ENCODE measurements at regions not wholly inside any gene's neighbourhood (a gene's known extent, or its start where the extent isn't known, plus 50 kb on each side); places are given as distances from the start of the nearest gene placed in this dataset.

DNA sequence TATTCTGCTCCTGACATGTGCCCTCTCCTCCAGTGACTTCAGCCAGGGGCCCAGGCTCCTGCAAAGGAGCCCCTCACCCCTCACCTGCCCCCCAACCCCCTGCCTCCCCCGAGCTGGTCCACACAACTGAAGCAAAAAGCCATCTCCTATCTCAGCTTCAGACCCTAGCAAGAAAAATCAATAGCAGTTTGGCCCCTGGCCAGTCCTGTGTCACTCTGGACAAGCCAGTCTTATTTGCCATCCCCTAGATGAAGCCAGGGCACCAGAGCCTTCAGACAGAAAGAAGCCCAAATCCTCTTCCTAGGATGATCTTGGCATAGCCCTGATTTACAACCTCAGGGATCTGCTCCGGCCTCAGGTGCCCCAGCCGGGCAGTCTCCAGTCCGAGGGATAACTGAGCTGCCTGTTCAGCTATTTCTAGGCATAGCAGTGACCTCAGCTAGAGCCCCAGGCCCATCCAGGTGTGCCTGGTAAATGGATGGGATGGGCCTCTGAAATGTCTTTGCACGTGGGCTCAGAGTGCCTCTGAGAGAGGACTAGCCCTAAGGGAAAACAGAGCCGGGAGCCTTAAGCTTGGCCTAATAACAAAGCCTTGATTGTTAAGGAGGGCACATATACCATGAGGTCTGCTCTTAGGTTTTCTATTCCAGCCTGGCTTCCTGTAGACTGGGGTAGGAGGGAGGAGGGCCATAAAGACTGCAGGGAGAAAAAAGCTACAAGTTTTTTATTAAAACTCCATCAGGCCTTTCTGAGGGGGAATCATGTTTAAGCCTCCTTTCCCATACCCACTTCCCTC, 242.0 kb downstream of the SHQ1 start:
- Histone ChIP-seq H3K4me1 (peaks cover 12% of the 10 kb centered on the region), H3K36me3 (no peaks in the 10 kb centered on the region), H3K4me3 (ENCODE audit: low read depth, low read length) (no peak overlapping the region), H3K27me3 (no peaks in the 10 kb centered on the region), H3K9me3 (no peaks in the 10 kb centered on the region; the same call in 1 of the 2 replicates)
- peak; percentile 80 for DNase-seq
- TF ChIP-seq, protein P1, sequence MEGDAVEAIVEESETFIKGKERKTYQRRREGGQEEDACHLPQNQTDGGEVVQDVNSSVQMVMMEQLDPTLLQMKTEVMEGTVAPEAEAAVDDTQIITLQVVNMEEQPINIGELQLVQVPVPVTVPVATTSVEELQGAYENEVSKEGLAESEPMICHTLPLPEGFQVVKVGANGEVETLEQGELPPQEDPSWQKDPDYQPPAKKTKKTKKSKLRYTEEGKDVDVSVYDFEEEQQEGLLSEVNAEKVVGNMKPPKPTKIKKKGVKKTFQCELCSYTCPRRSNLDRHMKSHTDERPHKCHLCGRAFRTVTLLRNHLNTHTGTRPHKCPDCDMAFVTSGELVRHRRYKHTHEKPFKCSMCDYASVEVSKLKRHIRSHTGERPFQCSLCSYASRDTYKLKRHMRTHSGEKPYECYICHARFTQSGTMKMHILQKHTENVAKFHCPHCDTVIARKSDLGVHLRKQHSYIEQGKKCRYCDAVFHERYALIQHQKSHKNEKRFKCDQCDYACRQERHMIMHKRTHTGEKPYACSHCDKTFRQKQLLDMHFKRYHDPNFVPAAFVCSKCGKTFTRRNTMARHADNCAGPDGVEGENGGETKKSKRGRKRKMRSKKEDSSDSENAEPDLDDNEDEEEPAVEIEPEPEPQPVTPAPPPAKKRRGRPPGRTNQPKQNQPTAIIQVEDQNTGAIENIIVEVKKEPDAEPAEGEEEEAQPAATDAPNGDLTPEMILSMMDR (IDR thresholded peaks at IDR 0.05; ENCODE audit: low read depth, low read length), result no peak

DNA sequence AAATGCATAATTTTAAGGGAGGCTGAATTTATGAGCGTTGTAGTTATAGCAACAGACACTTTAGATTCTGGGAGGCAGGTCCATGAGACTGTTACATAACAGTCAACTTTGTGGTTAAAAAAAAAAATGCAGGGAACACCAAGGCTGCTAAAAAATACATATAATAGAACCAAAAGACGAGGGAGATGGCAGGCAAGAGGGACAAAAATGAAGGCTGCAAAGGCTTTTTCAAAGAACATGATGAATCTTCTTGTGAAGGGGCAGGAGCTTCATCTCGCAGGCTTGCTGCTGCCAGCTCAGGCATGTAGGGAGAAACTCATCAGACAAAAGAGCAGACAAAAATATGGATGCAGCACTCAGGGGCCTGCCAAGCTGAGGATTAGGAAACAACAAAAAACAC, 243.9 kb downstream of the SHQ1 start:
- Histone ChIP-seq H3K4me3 (ENCODE audit: low read depth, low read length) (no peak overlapping the region), H3K4me1 (peaks cover 12% of the 10 kb centered on the region), H3K27me3 (no peaks in the 10 kb centered on the region), H3K36me3 (no peaks in the 10 kb centered on the region), H3K9me3 (no peaks in the 10 kb centered on the region; the same call in 1 of the 2 replicates)
- DNase-seq, result no peak
- TF ChIP-seq, protein P1 (IDR thresholded peaks at IDR 0.05; ENCODE audit: low read depth, low read length), result no peak

DNA sequence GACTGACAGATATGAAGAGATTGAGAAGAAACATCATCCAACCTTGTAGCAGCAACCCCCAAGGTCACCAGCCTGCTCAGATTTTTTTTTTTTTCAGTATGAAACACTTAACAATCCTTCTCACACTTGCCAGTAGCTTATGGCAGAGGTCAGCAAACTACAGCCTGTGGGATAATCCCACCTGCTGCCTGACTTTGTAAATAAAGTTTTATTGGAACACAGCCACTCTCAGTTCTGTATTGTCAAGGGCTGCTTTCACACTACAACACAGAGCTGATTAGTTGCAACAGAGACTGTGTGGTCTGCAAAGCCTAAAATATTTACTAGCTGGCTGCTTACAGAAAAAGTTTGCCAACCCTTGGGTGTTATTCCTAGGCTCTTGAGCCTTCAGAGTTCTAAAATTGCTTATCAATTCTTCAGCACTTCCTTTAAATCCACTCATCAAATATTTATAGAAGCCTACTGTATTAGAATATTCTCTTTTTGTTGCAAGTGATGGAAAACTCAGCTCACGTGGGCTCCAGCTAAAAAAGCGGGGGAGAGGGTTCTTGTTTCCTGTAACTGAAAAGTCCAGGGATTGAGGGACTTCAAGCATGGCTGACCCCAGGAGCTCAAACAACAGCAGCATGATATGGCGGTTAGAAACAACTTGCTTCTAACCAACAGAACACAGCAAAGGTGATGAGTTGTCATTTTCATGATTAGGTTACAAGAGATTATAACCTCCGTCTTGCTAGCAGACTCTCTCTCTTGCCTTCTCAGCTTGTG, 246.1 kb downstream of the SHQ1 start:
- no peaks in the 10 kb centered on the region for H3K36me3 ChIP-seq
- TF ChIP-seq, protein P1 (IDR thresholded peaks at IDR 0.05; ENCODE audit: low read depth, low read length), result no peak
- DNase-seq, result no peak
- H3K4me1 ChIP-seq, result peaks cover 20% of the 10 kb centered on the region
- no peaks in the 10 kb centered on the region for H3K9me3 ChIP-seq
- no peak overlapping the region for H3K4me3 ChIP-seq (ENCODE audit: low read depth, low read length)
- no peaks in the 10 kb centered on the region for H3K27me3 ChIP-seq

DNA sequence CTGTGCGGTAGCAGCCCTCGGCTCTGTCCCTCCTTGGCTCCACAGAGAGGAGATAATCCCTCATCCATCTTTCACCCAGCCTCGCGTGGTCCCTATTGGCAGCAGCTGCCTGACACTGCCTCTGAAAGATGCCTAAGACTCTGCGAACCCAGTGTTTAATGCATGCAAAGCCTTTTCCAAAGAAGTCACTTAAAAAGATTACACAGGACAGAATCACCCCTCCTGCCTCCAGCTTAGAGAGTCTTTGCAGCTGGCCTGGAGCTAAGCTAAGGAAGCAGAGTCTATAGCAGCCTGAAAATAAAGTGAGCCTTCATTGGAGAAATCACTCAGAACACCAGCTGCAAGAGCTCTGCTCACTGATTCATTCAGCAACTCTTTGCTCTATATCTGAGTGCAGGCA, 247.2 kb downstream of the SHQ1 start:
- DNase-seq, result no peak
- Histone ChIP-seq H3K4me3 (ENCODE audit: low read depth, low read length) (no peak overlapping the region), H3K9me3 (no peaks in the 10 kb centered on the region), H3K27me3 (no peaks in the 10 kb centered on the region), H3K4me1 (peaks cover 22% of the 10 kb centered on the region), H3K36me3 (no peaks in the 10 kb centered on the region)
- TF ChIP-seq, protein P1 (IDR thresholded peaks at IDR 0.05; ENCODE audit: low read depth, low read length), result no peak

DNA sequence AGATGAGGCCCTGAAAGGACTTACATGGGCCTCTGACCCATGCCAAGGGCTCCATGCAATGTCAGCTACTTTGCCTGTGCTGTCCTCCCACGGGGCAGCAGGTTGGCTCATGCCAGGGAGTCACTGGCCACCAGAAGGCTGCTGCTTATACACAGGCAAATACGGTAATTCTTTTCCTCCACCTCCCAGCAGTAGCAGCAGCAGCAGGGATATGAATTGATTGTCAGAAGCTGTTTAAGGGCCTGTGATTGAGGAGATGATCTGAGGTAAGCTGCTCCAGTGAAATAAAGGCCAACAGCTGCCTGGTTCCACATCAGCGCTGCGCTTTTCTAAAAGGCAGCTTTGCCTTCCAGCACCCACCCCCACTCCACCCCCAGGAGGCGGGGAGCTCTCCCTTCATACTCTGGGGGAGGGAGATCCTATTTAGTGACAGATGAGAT, 250.5 kb downstream of the SHQ1 start:
- Histone ChIP-seq H3K27me3 (no peaks in the 10 kb centered on the region), H3K36me3 (no peaks in the 10 kb centered on the region), H3K4me3 (ENCODE audit: low read depth, low read length) (peak overlapping the region; percentile 15; the same call in 1 of the 2 replicates), H3K4me1 (peaks cover 22% of the 10 kb centered on the region), H3K9me3 (no peaks in the 10 kb centered on the region)
- peak; percentile 63 for DNase-seq
- TF ChIP-seq, protein P1 (IDR thresholded peaks at IDR 0.05; ENCODE audit: low read depth, low read length), result no peak

DNA sequence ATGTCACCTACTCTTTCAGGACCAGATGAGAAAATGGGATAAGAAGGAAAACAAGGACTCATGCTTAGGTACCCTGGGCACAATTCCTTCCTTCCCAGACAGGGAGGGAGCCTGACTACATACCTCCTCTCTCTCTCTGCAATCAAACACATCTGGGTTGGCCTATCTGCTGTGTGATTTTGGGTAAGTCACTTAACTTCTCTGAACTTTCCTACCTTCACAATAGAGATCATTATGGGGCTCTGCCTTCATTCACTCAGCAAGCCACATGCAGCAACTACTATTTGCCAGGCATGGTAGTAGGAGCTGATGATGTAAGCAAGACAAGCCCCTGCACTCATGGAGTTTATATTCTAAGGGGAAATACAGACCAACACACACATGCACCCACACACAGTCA, 251.2 kb downstream of the SHQ1 start:
- Histone ChIP-seq H3K4me1 (peaks cover 25% of the 10 kb centered on the region), H3K27me3 (no peaks in the 10 kb centered on the region), H3K9me3 (no peaks in the 10 kb centered on the region), H3K36me3 (no peaks in the 10 kb centered on the region), H3K4me3 (ENCODE audit: low read depth, low read length) (no peak overlapping the region)
- no peak for DNase-seq
- TF ChIP-seq, protein P1 (IDR thresholded peaks at IDR 0.05; ENCODE audit: low read depth, low read length), result no peak

Data from BE2C (cell line).